Body of pancreas (tissue), 4 donors: ENCODE measurements at regions not wholly inside any gene's neighbourhood (a gene's known extent, or its start where the extent isn't known, plus 50 kb on each side); places are given as distances from the start of the nearest gene placed in this dataset.

Source experiments
- ATAC-seq: fragments of 150-250 bp; one replicate; pipeline ENCODE4 v1.9.1; 2016
- DNase-seq, 4 donors: peaks; one replicate each; pipeline ENCODE4 v3.0.0-alpha.2; 2019
- H3K27ac ChIP-seq, 4 donors: fragments of 200-600 bp; sonication (generic); 1 replicate in 3 of 4; 2 replicates in 1 of 4; pipeline versions ENCODE4 v1.5.1 to v1.6.1; 2016 to 2019; ENCODE audit warnings: mild to moderate bottlenecking in 1 of 4, mixed read lengths in 1 of 4, moderate library complexity in 1 of 4
- H3K27me3 ChIP-seq, 2 donors: fragments of 200-600 bp; sonication (generic); one replicate each; pipeline ENCODE4 v1.6.0; 2016; ENCODE audit warnings: mild to moderate bottlenecking in 1 of 2
- H3K36me3 ChIP-seq, 2 donors: fragments of 200-600 bp; sonication (generic); replicated peaks in 1 of 2; 2 replicates each; pipeline ENCODE4 v1.5.1; 2016; ENCODE audit warnings: low read depth in 2 of 2; ENCODE audit not compliant: insufficient read depth in 1 of 2
- H3K4me1 ChIP-seq: fragments of 200-600 bp; sonication (generic); one replicate; pipeline ENCODE4 v1.6.0; 2016
- H3K4me3 ChIP-seq, 2 donors: fragments of 200-600 bp; sonication (generic); 1 replicate in 1 of 2; 2 replicates in 1 of 2; pipeline ENCODE4 v1.5.1; 2016 to 2019
- H3K9me3 ChIP-seq, 3 donors: fragments of 200-600 bp; sonication (generic); 1 replicate in 2 of 3; 2 replicates in 1 of 3; pipeline ENCODE4 v1.5.1; 2016
- POLR2A ChIP-seq, 3 donors: fragments of 450-650 bp; IDR thresholded peaks; one replicate each; pipeline ENCODE4 v1.6.1; 2016; ENCODE audit warnings: antibody characterized with exemption in 3 of 3, mild to moderate bottlenecking in 2 of 3
- WGBS, 2 donors: methylation state at CpG; one replicate each; pipeline ENCODE4 v1.1.5; 2017; 5-methylcytosine and 5-hydroxymethylcytosine counted together
- intact Hi-C: fragments of 100-400 bp; cut with DNase I; formaldehyde crosslinking; loops from one replicate; pipeline ENCODE4 v1.15.1; 2023
- TF ChIP-seq, protein P1 (sequence below), 7 experiments: fragments of 450-650 bp in 4 of 7; fragments of 200-600 bp in 3 of 7; sonication (generic) in 3 of 7; IDR thresholded peaks; one replicate each; pipeline ENCODE4 v1.5.1; 2016 to 2019; ENCODE audit warnings: antibody characterized with exemption in 7 of 7

DNA sequence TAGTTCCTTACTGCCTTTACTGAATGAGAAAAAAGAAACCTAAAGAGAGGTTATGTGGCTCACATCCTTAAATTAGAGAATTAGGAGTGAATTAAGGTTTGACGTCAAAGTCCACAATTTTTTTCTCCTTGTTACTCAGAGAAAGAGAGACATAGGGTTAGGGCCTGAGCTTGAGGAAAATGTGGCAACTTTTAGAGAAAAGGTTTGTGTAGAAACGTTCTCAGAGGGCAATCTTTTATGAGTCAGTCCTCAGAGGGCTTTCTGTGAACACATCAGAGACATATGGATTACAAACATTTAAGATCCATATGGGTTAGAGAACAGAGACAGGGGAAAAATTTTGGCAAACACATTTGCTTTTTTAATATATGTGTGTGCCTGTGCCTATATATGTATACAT, 242.8 kb downstream of the TGFB2 start:
- ATAC-seq = no peak
- Histone ChIP-seq H3K4me3 (no peak overlapping the region), H3K27ac (no peak overlapping the region), H3K9me3 (no peaks in the 10 kb centered on the region), H3K4me1 (peaks cover 7% of the 10 kb centered on the region), H3K36me3 (no peaks in the 10 kb centered on the region), H3K27me3 (no peaks in the 10 kb centered on the region)
- intact Hi-C loops = no loop called here
- 73 to 82% methylated on average over 2 of the region's 2 CpGs for WGBS, 2 donors
- TF ChIP-seq, protein P1, sequence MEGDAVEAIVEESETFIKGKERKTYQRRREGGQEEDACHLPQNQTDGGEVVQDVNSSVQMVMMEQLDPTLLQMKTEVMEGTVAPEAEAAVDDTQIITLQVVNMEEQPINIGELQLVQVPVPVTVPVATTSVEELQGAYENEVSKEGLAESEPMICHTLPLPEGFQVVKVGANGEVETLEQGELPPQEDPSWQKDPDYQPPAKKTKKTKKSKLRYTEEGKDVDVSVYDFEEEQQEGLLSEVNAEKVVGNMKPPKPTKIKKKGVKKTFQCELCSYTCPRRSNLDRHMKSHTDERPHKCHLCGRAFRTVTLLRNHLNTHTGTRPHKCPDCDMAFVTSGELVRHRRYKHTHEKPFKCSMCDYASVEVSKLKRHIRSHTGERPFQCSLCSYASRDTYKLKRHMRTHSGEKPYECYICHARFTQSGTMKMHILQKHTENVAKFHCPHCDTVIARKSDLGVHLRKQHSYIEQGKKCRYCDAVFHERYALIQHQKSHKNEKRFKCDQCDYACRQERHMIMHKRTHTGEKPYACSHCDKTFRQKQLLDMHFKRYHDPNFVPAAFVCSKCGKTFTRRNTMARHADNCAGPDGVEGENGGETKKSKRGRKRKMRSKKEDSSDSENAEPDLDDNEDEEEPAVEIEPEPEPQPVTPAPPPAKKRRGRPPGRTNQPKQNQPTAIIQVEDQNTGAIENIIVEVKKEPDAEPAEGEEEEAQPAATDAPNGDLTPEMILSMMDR (IDR thresholded peaks at IDR 0.05) = no peak
- no peak for TF ChIP-seq POLR2A (IDR thresholded peaks at IDR 0.05)
- DNase-seq = no peak

DNA sequence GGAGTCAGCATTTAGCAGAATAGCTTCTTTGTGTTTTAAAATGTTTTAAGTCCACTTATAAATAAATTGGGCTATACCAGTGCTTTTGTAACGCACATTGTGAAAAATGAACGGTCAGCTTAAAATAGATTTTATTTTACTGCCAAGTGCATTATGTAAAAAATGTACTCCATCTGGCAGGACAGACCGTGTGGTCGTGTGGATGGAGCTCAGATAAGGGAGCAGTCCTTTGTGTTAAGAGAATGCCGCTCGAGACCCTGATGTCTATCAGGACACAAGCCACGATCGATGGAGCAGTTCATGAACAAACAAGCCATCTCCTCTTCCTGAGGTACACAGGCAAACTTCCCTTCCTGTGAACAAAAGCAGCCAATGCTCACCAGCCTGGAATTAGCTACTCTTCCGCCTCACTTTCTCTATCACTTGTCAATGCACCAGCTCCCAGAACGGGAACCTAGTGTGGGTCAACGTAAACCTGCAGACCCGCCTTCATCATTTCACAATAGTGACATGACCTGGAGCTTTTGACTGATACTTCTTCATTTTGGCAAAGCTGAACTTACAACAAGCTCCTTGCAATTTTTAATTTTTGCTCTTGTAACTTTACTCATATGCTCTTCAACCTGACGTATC, 243.5 kb downstream of the TGFB2 start:
- H3K4me1 ChIP-seq = peaks cover 7% of the 10 kb centered on the region
- H3K4me3 ChIP-seq = no peak overlapping the region
- no peaks in the 10 kb centered on the region for H3K27me3 ChIP-seq
- WGBS, 2 donors = 34 to 40% methylated on average over 13 of the region's 13 CpGs
- DNase-seq (no peak), ATAC-seq (no peak)
- H3K9me3 ChIP-seq = no peaks in the 10 kb centered on the region
- TF ChIP-seq, protein P1 (IDR thresholded peaks at IDR 0.05) = no peak
- no peak for TF ChIP-seq POLR2A (IDR thresholded peaks at IDR 0.05)
- intact Hi-C loops = no loop called here
- H3K27ac ChIP-seq = no peak overlapping the region
- no peaks in the 10 kb centered on the region for H3K36me3 ChIP-seq

DNA sequence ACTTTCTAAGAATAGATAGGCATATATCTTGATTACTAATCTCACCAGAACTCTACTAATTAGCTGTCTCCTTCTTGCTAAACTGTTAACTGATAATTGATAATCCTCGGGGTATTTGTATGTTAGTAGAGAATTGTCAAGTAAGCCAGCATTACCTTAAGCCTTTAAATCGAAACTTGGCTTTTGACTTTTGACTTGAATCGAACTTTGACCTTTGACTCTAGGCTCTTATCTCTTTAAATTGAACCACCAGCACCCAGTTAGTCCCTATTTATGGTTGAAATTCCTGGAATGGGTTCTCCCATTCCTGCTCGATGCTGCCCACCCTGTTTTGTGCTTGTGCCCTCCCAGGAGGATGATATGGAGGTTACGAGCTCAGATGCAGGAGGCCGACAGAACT, 244.4 kb downstream of the TGFB2 start:
- Histone ChIP-seq H3K27me3 (no peaks in the 10 kb centered on the region), H3K4me1 (peaks cover 3% of the 10 kb centered on the region), H3K27ac (no peak overlapping the region), H3K4me3 (no peak overlapping the region), H3K9me3 (no peaks in the 10 kb centered on the region), H3K36me3 (no peaks in the 10 kb centered on the region)
- DNase-seq = no peak
- no peak for TF ChIP-seq POLR2A (IDR thresholded peaks at IDR 0.05)
- TF ChIP-seq, protein P1 (IDR thresholded peaks at IDR 0.05) = no peak
- ATAC-seq = no peak
- 76 to 77% methylated on average over 6 of the region's 6 CpGs for WGBS, 2 donors
- intact Hi-C loops = no loop called here

DNA sequence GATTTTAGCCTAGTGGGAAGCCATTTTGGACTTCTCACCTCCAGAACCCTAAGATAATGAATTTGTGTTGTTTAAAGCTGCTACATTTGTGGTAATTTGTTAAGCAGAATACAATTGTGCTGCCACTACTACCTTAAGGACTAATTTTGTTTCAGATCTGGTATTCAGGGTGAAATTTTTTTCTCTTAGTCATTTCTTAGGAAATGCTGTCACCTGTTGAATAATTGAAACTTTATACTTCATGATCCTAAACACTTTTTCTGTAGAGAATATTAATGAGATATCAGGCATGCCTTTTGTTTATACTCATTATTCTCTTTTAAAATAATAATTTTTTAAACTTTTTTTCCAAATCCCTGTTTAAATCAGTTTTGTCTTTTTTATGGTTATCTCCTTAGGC, 246.8 kb downstream of the TGFB2 start:
- no peak for ATAC-seq
- H3K4me1 ChIP-seq = no peaks in the 10 kb centered on the region
- H3K27ac ChIP-seq = no peak overlapping the region
- no peak for TF ChIP-seq POLR2A (IDR thresholded peaks at IDR 0.05)
- TF ChIP-seq, protein P1 (IDR thresholded peaks at IDR 0.05) = no peak
- intact Hi-C loops = no loop called here
- H3K36me3 ChIP-seq = no peaks in the 10 kb centered on the region
- H3K9me3 ChIP-seq = no peaks in the 10 kb centered on the region
- H3K27me3 ChIP-seq = no peaks in the 10 kb centered on the region
- H3K4me3 ChIP-seq = no peak overlapping the region
- no peak for DNase-seq

DNA sequence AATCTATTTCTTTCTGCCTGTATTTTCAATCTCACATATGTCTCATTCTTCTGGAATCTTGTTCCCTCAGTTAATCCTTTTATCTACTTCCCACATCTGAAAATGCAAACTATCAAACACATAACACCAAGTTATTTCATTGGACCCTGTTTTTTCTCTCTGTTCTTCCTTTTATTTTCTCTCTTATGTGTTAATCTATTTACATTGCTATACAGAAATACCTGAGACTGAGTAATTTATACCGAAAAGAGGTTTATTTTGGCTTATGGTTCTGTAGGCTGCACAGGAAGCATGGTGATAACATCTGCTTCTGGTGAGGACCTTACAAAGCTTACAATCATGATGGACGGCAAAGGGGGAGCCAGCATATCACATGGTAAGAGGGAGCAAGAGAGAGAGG, 247.6 kb downstream of the TGFB2 start:
- DNase-seq (no peak), ATAC-seq (no peak)
- H3K4me1 ChIP-seq = no peaks in the 10 kb centered on the region
- intact Hi-C loops = no loop called here
- whole genome bisulfite sequencing, 2 donors = 55 to 73% methylated on average over 2 of the region's 2 CpGs
- H3K36me3 ChIP-seq = no peaks in the 10 kb centered on the region
- no peaks in the 10 kb centered on the region for H3K27me3 ChIP-seq
- no peak overlapping the region for H3K4me3 ChIP-seq
- no peaks in the 10 kb centered on the region for H3K9me3 ChIP-seq
- TF ChIP-seq, protein P1 (IDR thresholded peaks at IDR 0.05) = no peak
- TF ChIP-seq POLR2A (IDR thresholded peaks at IDR 0.05) = no peak
- H3K27ac ChIP-seq = no peak overlapping the region
